ENCODE measurements at regions not wholly inside any gene's neighbourhood (a gene's known extent, or its start where the extent isn't known, plus 50 kb on each side); places are given as distances from the start of the nearest gene placed in this dataset.

DNA sequence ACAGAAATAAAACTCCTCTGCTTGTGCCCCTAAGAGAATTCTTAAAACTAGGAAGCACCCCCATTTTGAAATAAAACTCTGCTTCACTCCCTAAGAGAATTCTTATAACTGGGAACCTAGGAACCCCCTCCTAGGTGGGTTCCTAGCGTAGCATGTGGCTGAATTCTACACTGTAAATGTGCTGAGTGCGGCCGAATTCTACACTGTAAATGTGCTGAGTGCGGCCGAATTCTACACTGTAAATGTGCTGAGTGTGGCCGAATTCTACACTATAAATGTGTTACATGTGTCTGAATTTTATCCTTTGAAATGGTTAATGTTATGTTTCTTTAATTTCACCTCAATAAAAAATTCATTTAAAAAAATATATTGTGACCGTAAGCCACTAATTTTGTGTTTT, 79.3 kb downstream of the PSMB1 start:
- no peak for TF ChIP-seq CTCF (IDR thresholded peaks at IDR 0.05; ENCODE audit: low read depth, low read length)
- TF ChIP-seq, protein P1, sequence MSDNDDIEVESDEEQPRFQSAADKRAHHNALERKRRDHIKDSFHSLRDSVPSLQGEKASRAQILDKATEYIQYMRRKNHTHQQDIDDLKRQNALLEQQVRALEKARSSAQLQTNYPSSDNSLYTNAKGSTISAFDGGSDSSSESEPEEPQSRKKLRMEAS (IDR thresholded peaks at IDR 0.05; ENCODE audit: low read depth, low read length) = no peak

All from NB4 (cell line).